ENCODE measurements at regions not wholly inside any gene's neighbourhood (a gene's known extent, or its start where the extent isn't known, plus 50 kb on each side); places are given as distances from the start of the nearest gene placed in this dataset.

GRCh38 chr3:28101705-28102104 is 139.7 kb upstream of the CMC1 start:
- ATAC-seq (ENCODE audit: poor library complexity) (no peak), DNase-seq (no peak)
- no peaks in the 10 kb centered on the region for H3K27me3 ChIP-seq (ENCODE audit: control insufficient read depth in 1 of 2, insufficient read depth in 2 of 2, low read length in 2 of 2)
- H3K27ac ChIP-seq (ENCODE audit: low read depth in 1 of 2, low read length in 2 of 2), result no peak overlapping the region
- CTCF ChIA-PET, result no interaction called here
- no peak overlapping the region for H3K27ac Mint-ChIP-seq
- TF ChIP-seq CTCF (IDR thresholded peaks at IDR 0.05), result no peak
- peaks cover 0 to 13% of the 10 kb centered on the region in 2 experiments for H3K9me3 ChIP-seq (ENCODE audit: control insufficient read depth in 1 of 2, insufficient read depth in 1 of 2, low read length in 2 of 2)
- POLR2A ChIA-PET, result no interaction called here
- H3K4me1 Mint-ChIP-seq (ENCODE audit: low read depth), result no peaks in the 10 kb centered on the region
- H3K9me3 Mint-ChIP-seq, result peaks cover 6% of the 10 kb centered on the region
- intact Hi-C loops (cut with DNase I, micrococcal nuclease), result no loop called here
- no peaks in the 10 kb centered on the region for H3K36me3 Mint-ChIP-seq (ENCODE audit: low read depth)
- no peaks in the 10 kb centered on the region for H3K4me1 ChIP-seq (ENCODE audit: insufficient read depth, low read length)
- H3K27me3 Mint-ChIP-seq, result no peaks in the 10 kb centered on the region
- H3K4me3 ChIP-seq (ENCODE audit: low read length), result no peak overlapping the region
- no peaks in the 10 kb centered on the region for H3K36me3 ChIP-seq (ENCODE audit: insufficient read depth, low read length)
- no peak overlapping the region for H3K4me3 Mint-ChIP-seq

GRCh38 chr3:28103861-28104260 is 137.6 kb upstream of the CMC1 start:
- Histone ChIP-seq H3K27me3 (ENCODE audit: control insufficient read depth in 1 of 2, insufficient read depth in 2 of 2, low read length in 2 of 2) (no peaks in the 10 kb centered on the region), H3K9me3 (ENCODE audit: control insufficient read depth in 1 of 2, insufficient read depth in 1 of 2, low read length in 2 of 2) (peaks cover 0 to 13% of the 10 kb centered on the region in 2 experiments), H3K4me1 (ENCODE audit: insufficient read depth, low read length) (no peaks in the 10 kb centered on the region), H3K36me3 (ENCODE audit: insufficient read depth, low read length) (no peaks in the 10 kb centered on the region), H3K27ac (ENCODE audit: low read depth in 1 of 2, low read length in 2 of 2) (no peak overlapping the region), H3K4me3 (ENCODE audit: low read length) (no peak overlapping the region)
- peaks cover 4% of the 10 kb centered on the region for H3K9me3 Mint-ChIP-seq
- no peak overlapping the region for H3K4me3 Mint-ChIP-seq
- no peaks in the 10 kb centered on the region for H3K4me1 Mint-ChIP-seq (ENCODE audit: low read depth)
- no peak for TF ChIP-seq CTCF (IDR thresholded peaks at IDR 0.05)
- no peaks in the 10 kb centered on the region for H3K36me3 Mint-ChIP-seq (ENCODE audit: low read depth)
- POLR2A ChIA-PET, result no interaction called here
- H3K27ac Mint-ChIP-seq, result no peak overlapping the region
- intact Hi-C loops (cut with DNase I, micrococcal nuclease), result no loop called here
- ATAC-seq (ENCODE audit: poor library complexity), result no peak
- no peaks in the 10 kb centered on the region for H3K27me3 Mint-ChIP-seq
- CTCF ChIA-PET, result no interaction called here
- no peak for DNase-seq

- no peaks in the 10 kb centered on the region for H3K36me3 Mint-ChIP-seq (ENCODE audit: low read depth)
- CTCF ChIA-PET, result no interaction called here
- no peak overlapping the region for H3K27ac Mint-ChIP-seq
- H3K9me3 Mint-ChIP-seq, result peaks cover 4% of the 10 kb centered on the region
- intact Hi-C loops (cut with DNase I, micrococcal nuclease), result no loop called here
- no peaks in the 10 kb centered on the region for H3K27me3 Mint-ChIP-seq
- H3K4me1 Mint-ChIP-seq (ENCODE audit: low read depth), result no peaks in the 10 kb centered on the region
- peaks cover 0 to 4% of the 10 kb centered on the region in 2 experiments for H3K9me3 ChIP-seq (ENCODE audit: control insufficient read depth in 1 of 2, insufficient read depth in 1 of 2, low read length in 2 of 2)
- ATAC-seq (ENCODE audit: poor library complexity) (no peak), DNase-seq (no peak)
- H3K27ac ChIP-seq (ENCODE audit: low read depth in 1 of 2, low read length in 2 of 2), result no peak overlapping the region
- no peaks in the 10 kb centered on the region for H3K36me3 ChIP-seq (ENCODE audit: insufficient read depth, low read length)
- no peaks in the 10 kb centered on the region for H3K27me3 ChIP-seq (ENCODE audit: control insufficient read depth in 1 of 2, insufficient read depth in 2 of 2, low read length in 2 of 2)
- H3K4me1 ChIP-seq (ENCODE audit: insufficient read depth, low read length), result no peaks in the 10 kb centered on the region
- POLR2A ChIA-PET, result no interaction called here
- no peak for TF ChIP-seq CTCF (IDR thresholded peaks at IDR 0.05)
- no peak overlapping the region for H3K4me3 ChIP-seq (ENCODE audit: low read length)
- H3K4me3 Mint-ChIP-seq, result no peak overlapping the region
Measured at GRCh38 chr3:28104896-28105534, 136.4 kb upstream of the CMC1 start.
